ENCODE measurements at regions not wholly inside any gene's neighbourhood (a gene's known extent, or its start where the extent isn't known, plus 50 kb on each side); places are given as distances from the start of the nearest gene placed in this dataset.

- DNase-seq (ENCODE audit: low read depth in 4 of 4, low spot score in 3 of 4), result no peak
Measured at GRCh38 chr2:136250131-136250530, 132.2 kb upstream of the CXCR4 start.

GRCh38 chr2:136248907-136249306, 131.0 kb upstream of the CXCR4 start:
- no peak for DNase-seq (ENCODE audit: low read depth in 4 of 4, low spot score in 3 of 4)

- no peak for DNase-seq (ENCODE audit: low read depth in 4 of 4, low spot score in 3 of 4)
Measured at GRCh38 chr2:136248242-136248641, 130.3 kb upstream of the CXCR4 start.

GRCh38 chr2:136247204-136247950, 129.4 kb upstream of the CXCR4 start:
- DNase-seq (ENCODE audit: low read depth in 4 of 4, low spot score in 3 of 4), result no peak

- peak; percentile 21 to 63 (median 47) for DNase-seq (ENCODE audit: low read depth in 4 of 4, low spot score in 3 of 4)
Measured at GRCh38 chr2:136246086-136246669, 128.2 kb upstream of the CXCR4 start.

- DNase-seq (ENCODE audit: low read depth in 4 of 4, low spot score in 3 of 4), result no peak
Measured at GRCh38 chr2:136245211-136245610, 127.3 kb upstream of the CXCR4 start.

GRCh38 chr2:136244536-136244885, 126.6 kb upstream of the CXCR4 start:
- no peak for DNase-seq (ENCODE audit: low read depth in 4 of 4, low spot score in 3 of 4)

- DNase-seq (ENCODE audit: low read depth in 4 of 4, low spot score in 3 of 4), result no peak
Measured at GRCh38 chr2:136243638-136244535, 125.9 kb upstream of the CXCR4 start.

GRCh38 chr2:136242687-136243277, 124.8 kb upstream of the CXCR4 start:
- DNase-seq (ENCODE audit: low read depth in 4 of 4, low spot score in 3 of 4), result no peak

GRCh38 chr2:136242100-136242499, 124.2 kb upstream of the CXCR4 start:
- no peak for DNase-seq (ENCODE audit: low read depth in 4 of 4, low spot score in 3 of 4)

- DNase-seq (ENCODE audit: low read depth in 4 of 4, low spot score in 3 of 4), result no peak
Measured at GRCh38 chr2:136239079-136239685, 121.2 kb upstream of the CXCR4 start.

GRCh38 chr2:136238286-136239078, 120.5 kb upstream of the CXCR4 start:
- peak in 1 of 4 donors; percentile 15 for DNase-seq (ENCODE audit: low read depth in 4 of 4, low spot score in 3 of 4)

GRCh38 chr2:136236019-136236418, 118.1 kb upstream of the CXCR4 start:
- no peak for DNase-seq (ENCODE audit: low read depth in 4 of 4, low spot score in 3 of 4)

GRCh38 chr2:136235546-136235945, 117.6 kb upstream of the CXCR4 start:
- no peak for DNase-seq (ENCODE audit: low read depth in 4 of 4, low spot score in 3 of 4)

GRCh38 chr2:136234261-136234660, 116.3 kb upstream of the CXCR4 start:
- no peak for DNase-seq (ENCODE audit: low read depth in 4 of 4, low spot score in 3 of 4)

GRCh38 chr2:136233298-136233697, 115.3 kb upstream of the CXCR4 start:
- DNase-seq (ENCODE audit: low read depth in 4 of 4, low spot score in 3 of 4), result no peak

GRCh38 chr2:136232456-136233172, 114.7 kb upstream of the CXCR4 start:
- no peak for DNase-seq (ENCODE audit: low read depth in 4 of 4, low spot score in 3 of 4)

- no peak for DNase-seq (ENCODE audit: low read depth in 4 of 4, low spot score in 3 of 4)
Measured at GRCh38 chr2:136230464-136230863, 112.5 kb upstream of the CXCR4 start.

GRCh38 chr2:136226903-136227302, 109.0 kb upstream of the CXCR4 start:
- DNase-seq (ENCODE audit: low read depth in 4 of 4, low spot score in 3 of 4), result no peak
